ENCODE measurements at regions not wholly inside any gene's neighbourhood (a gene's known extent, or its start where the extent isn't known, plus 50 kb on each side); places are given as distances from the start of the nearest gene placed in this dataset.

GRCh38 chr3:20861454-20861853 is 675.4 kb upstream of the SGO1 start:
- no peak for FAIRE-seq
- DNase-seq: no peak
- no peaks in the 10 kb centered on the region for H3K27me3 ChIP-seq (ENCODE audit: control insufficient read depth, insufficient read depth, low read length)
- no peaks in the 10 kb centered on the region for H3K36me3 ChIP-seq (ENCODE audit: control insufficient read depth in 2 of 3, insufficient read depth in 3 of 3, low read length in 3 of 3)
- H3K4me1 ChIP-seq (ENCODE audit: control insufficient read depth in 2 of 3, insufficient read depth in 2 of 3, low read depth in 1 of 3, low read length in 3 of 3): no peaks in the 10 kb centered on the region
- intact Hi-C loops (cut with DNase I): no loop called here
- no peaks in the 10 kb centered on the region for H3K9me3 ChIP-seq (ENCODE audit: control insufficient read depth in 2 of 3, insufficient read depth in 1 of 3, low read length in 3 of 3)
- no peak for TF ChIP-seq CTCF (IDR thresholded peaks at IDR 0.05; ENCODE audit: borderline replicate concordance, extremely low read depth, insufficient read depth)
- no peak overlapping the region for H3K4me3 ChIP-seq (ENCODE audit: low read length in 3 of 3)
- H3K9ac ChIP-seq (ENCODE audit: low read length in 3 of 3): no peak overlapping the region
- H3K27ac ChIP-seq (ENCODE audit: low read depth in 2 of 2, low read length in 2 of 2): no peak overlapping the region

GRCh38 chr3:20857636-20858035 is 671.6 kb upstream of the SGO1 start:
- no peak overlapping the region for H3K27ac ChIP-seq (ENCODE audit: low read depth in 2 of 2, low read length in 2 of 2)
- H3K36me3 ChIP-seq (ENCODE audit: control insufficient read depth in 2 of 3, insufficient read depth in 3 of 3, low read length in 3 of 3): no peaks in the 10 kb centered on the region
- H3K4me3 ChIP-seq (ENCODE audit: low read length in 3 of 3): no peak overlapping the region
- H3K9ac ChIP-seq (ENCODE audit: low read length in 3 of 3): no peak overlapping the region
- no peak for TF ChIP-seq CTCF (IDR thresholded peaks at IDR 0.05; ENCODE audit: borderline replicate concordance, extremely low read depth, insufficient read depth)
- no peaks in the 10 kb centered on the region for H3K27me3 ChIP-seq (ENCODE audit: control insufficient read depth, insufficient read depth, low read length)
- intact Hi-C loops (cut with DNase I): no loop called here
- DNase-seq: no peak
- no peaks in the 10 kb centered on the region for H3K4me1 ChIP-seq (ENCODE audit: control insufficient read depth in 2 of 3, insufficient read depth in 2 of 3, low read depth in 1 of 3, low read length in 3 of 3)
- H3K9me3 ChIP-seq (ENCODE audit: control insufficient read depth in 2 of 3, insufficient read depth in 1 of 3, low read length in 3 of 3): no peaks in the 10 kb centered on the region
- FAIRE-seq: no peak

- no peaks in the 10 kb centered on the region for H3K4me1 ChIP-seq (ENCODE audit: control insufficient read depth in 2 of 3, insufficient read depth in 2 of 3, low read depth in 1 of 3, low read length in 3 of 3)
- intact Hi-C loops (cut with DNase I): no loop called here
- no peaks in the 10 kb centered on the region for H3K9me3 ChIP-seq (ENCODE audit: control insufficient read depth in 2 of 3, insufficient read depth in 1 of 3, low read length in 3 of 3)
- FAIRE-seq (no peak), DNase-seq (peak in 1 of 5 donors; percentile 45)
- TF ChIP-seq CTCF (IDR thresholded peaks at IDR 0.05; ENCODE audit: borderline replicate concordance, extremely low read depth, insufficient read depth): no peak
- H3K27me3 ChIP-seq (ENCODE audit: control insufficient read depth, insufficient read depth, low read length): no peaks in the 10 kb centered on the region
- H3K4me3 ChIP-seq (ENCODE audit: low read length in 3 of 3): no peak overlapping the region
- no peaks in the 10 kb centered on the region for H3K36me3 ChIP-seq (ENCODE audit: control insufficient read depth in 2 of 3, insufficient read depth in 3 of 3, low read length in 3 of 3)
- no peak overlapping the region for H3K9ac ChIP-seq (ENCODE audit: low read length in 3 of 3)
- no peak overlapping the region for H3K27ac ChIP-seq (ENCODE audit: low read depth in 2 of 2, low read length in 2 of 2)
Observed at GRCh38 chr3:20853890-20854289, 667.9 kb upstream of the SGO1 start.

- Histone ChIP-seq H3K36me3 (ENCODE audit: control insufficient read depth in 2 of 3, insufficient read depth in 3 of 3, low read length in 3 of 3) (no peaks in the 10 kb centered on the region), H3K9me3 (ENCODE audit: control insufficient read depth in 2 of 3, insufficient read depth in 1 of 3, low read length in 3 of 3) (no peaks in the 10 kb centered on the region), H3K27me3 (ENCODE audit: control insufficient read depth, insufficient read depth, low read length) (no peaks in the 10 kb centered on the region), H3K27ac (ENCODE audit: low read depth in 2 of 2, low read length in 2 of 2) (no peak overlapping the region), H3K4me1 (ENCODE audit: control insufficient read depth in 2 of 3, insufficient read depth in 2 of 3, low read depth in 1 of 3, low read length in 3 of 3) (no peaks in the 10 kb centered on the region), H3K4me3 (ENCODE audit: low read length in 3 of 3) (no peak overlapping the region), H3K9ac (ENCODE audit: low read length in 3 of 3) (no peak overlapping the region)
- DNase-seq (no peak), FAIRE-seq (no peak)
- no peak for TF ChIP-seq CTCF (IDR thresholded peaks at IDR 0.05; ENCODE audit: borderline replicate concordance, extremely low read depth, insufficient read depth)
- intact Hi-C loops (cut with DNase I): no loop called here
Observed at GRCh38 chr3:20852712-20853111, 666.7 kb upstream of the SGO1 start.
